B cell (primary cell): ENCODE measurements at regions not wholly inside any gene's neighbourhood (a gene's known extent, or its start where the extent isn't known, plus 50 kb on each side); places are given as distances from the start of the nearest gene placed in this dataset.

Source experiments
- ATAC-seq: fragments of 200-7000 bp; cut with Tn5 transposase; one replicate; pipeline ENCODE4 v1.10.0; 2021; ENCODE audit warnings: low read depth, mild to moderate bottlenecking, moderate number of reproducible peaks, moderate library complexity
- CTCF ChIA-PET: fragments of 350-600 bp; sonication (Branson Sonifier 250); formaldehyde crosslinking; loops from one replicate; lab custom pipeline; 2021; ENCODE audit warnings: antibody characterized with exemption, inconsistent platforms; lab: Charles Lee
- POLR2A ChIA-PET: fragments of 350-600 bp; sonication (Branson Sonifier 250); formaldehyde crosslinking; loops from one replicate; lab custom pipeline; 2021; ENCODE audit warnings: antibody characterized with exemption; lab: Charles Lee
- DNase-seq: peaks from one replicate; pipeline ENCODE4 v3.0.0; 2013
- H2AFZ ChIP-seq: 2 replicates; pipeline ENCODE4 v1.6.1; 2012; ENCODE audit warnings: mild to moderate bottlenecking, low read depth, low read length; ENCODE audit not compliant: insufficient read depth, poor library complexity, severe bottlenecking
- H3K27ac ChIP-seq, 2 donors: 1 replicate in 1 of 2; 2 replicates in 1 of 2; pipeline ENCODE4 v1.5.1; 2012 to 2013; ENCODE audit warnings: low read length in 2 of 2, mild to moderate bottlenecking in 2 of 2, moderate library complexity in 1 of 2
- H3K27me3 ChIP-seq, 4 experiments: fragments of 200-600 bp in 1 of 4; sonication (generic) in 1 of 4; replicated peaks in 1 of 4; 1 replicate in 2 of 4; 2 replicates in 2 of 4; pipeline versions ENCODE4 v1.6.1 to v1.7.0; 2013 to 2016; ENCODE audit warnings: low read length in 3 of 4, mild to moderate bottlenecking in 2 of 4, mixed read lengths in 1 of 4, moderate library complexity in 1 of 4; ENCODE audit not compliant: insufficient read depth in 4 of 4, control insufficient read depth in 3 of 4; ENCODE audit errors: control extremely low read depth in 1 of 4
- H3K36me3 ChIP-seq, 2 experiments: replicated peaks in 1 of 2; 1 replicate in 1 of 2; 2 replicates in 1 of 2; pipeline versions ENCODE4 v1.6.1 to v1.7.1; 2013; ENCODE audit warnings: low read length in 1 of 2; ENCODE audit not compliant: insufficient read depth in 2 of 2, control insufficient read depth in 1 of 2; ENCODE audit errors: control extremely low read depth in 1 of 2, extremely low read depth in 1 of 2
- H3K4me1 ChIP-seq, 2 donors: fragments of 200-600 bp in 1 of 2; sonication (generic) in 1 of 2; 1 replicate in 1 of 2; 2 replicates in 1 of 2; pipeline versions ENCODE4 v1.5.1 to v1.6.1; 2013 to 2017; ENCODE audit warnings: low read length in 2 of 2; ENCODE audit not compliant: control insufficient read depth in 2 of 2, insufficient read depth in 2 of 2
- H3K4me2 ChIP-seq: replicated peaks from 2 replicates; pipeline ENCODE3; 2012; ENCODE audit warnings: mild to moderate bottlenecking, low read depth, low read length; ENCODE audit not compliant: poor library complexity, severe bottlenecking
- H3K4me3 ChIP-seq, 5 experiments: fragments of 200-600 bp in 1 of 5; sonication (generic) in 1 of 5; 1 replicate in 3 of 5; 2 replicates in 2 of 5; pipeline versions ENCODE4 v1.5.1 to v1.7.0; 2011 to 2016; ENCODE audit warnings: low read length in 4 of 5, mild to moderate bottlenecking in 4 of 5, low read depth in 2 of 5, control low read depth in 1 of 5, moderate library complexity in 1 of 5; ENCODE audit not compliant: insufficient read depth in 1 of 5; ENCODE audit errors: control extremely low read depth in 1 of 5, extremely low read depth in 1 of 5
- H3K79me2 ChIP-seq: fragments of 200-600 bp; sonication (generic); one replicate; pipeline ENCODE4 v1.6.0; 2016; ENCODE audit warnings: low read length; ENCODE audit not compliant: control insufficient read depth, insufficient read depth
- H3K9ac ChIP-seq: fragments of 200-600 bp; sonication (generic); 2 replicates; pipeline ENCODE4 v1.6.1; 2017; ENCODE audit warnings: mild to moderate bottlenecking, low read length, moderate library complexity
- H3K9me3 ChIP-seq, 3 donors: one replicate each; pipeline versions ENCODE4 v1.6.1 to v1.7.1; 2013; ENCODE audit warnings: low read length in 2 of 3; ENCODE audit not compliant: control insufficient read depth in 2 of 3, insufficient read depth in 1 of 3; ENCODE audit errors: control extremely low read depth in 1 of 3
- H4K20me1 ChIP-seq: 2 replicates; pipeline ENCODE4 v1.6.0; 2012; ENCODE audit warnings: mild to moderate bottlenecking, low read length; ENCODE audit not compliant: insufficient read depth, control insufficient read depth, poor library complexity, severe bottlenecking
- H3K27ac Mint-ChIP-seq: one replicate; pipeline ENCODE4 v1.8.0; 2021; ENCODE audit warnings: mixed read lengths
- H3K27me3 Mint-ChIP-seq: one replicate; pipeline ENCODE4 v1.8.0; 2021; ENCODE audit warnings: mixed read lengths
- H3K4me1 Mint-ChIP-seq: one replicate; pipeline ENCODE4 v1.8.0; 2021; ENCODE audit warnings: mixed read lengths
- H3K4me3 Mint-ChIP-seq: one replicate; pipeline ENCODE4 v1.8.0; 2021; ENCODE audit warnings: mixed read lengths
- H3K9me3 Mint-ChIP-seq: one replicate; pipeline ENCODE4 v1.8.0; 2022; ENCODE audit warnings: mixed read lengths; ENCODE audit not compliant: insufficient read depth
- CTCF ChIP-seq: fragments of 200-600 bp; IDR thresholded peaks from one replicate; pipeline ENCODE4 v1.8.0; 2022; ENCODE audit warnings: antibody characterized with exemption, mild to moderate bottlenecking
- EZH2 ChIP-seq: IDR thresholded peaks from 2 replicates; pipeline ENCODE4 v1.6.1; 2012; ENCODE audit warnings: borderline replicate concordance, low read depth, mild to moderate bottlenecking, moderate library complexity, low read length; ENCODE audit not compliant: insufficient read depth, poor library complexity, severe bottlenecking
- WGBS: methylation state at CpG from one replicate; pipeline ENCODE4 v1.1.5; 2013; ENCODE audit warnings: missing lambda C conversion rate; ENCODE audit not compliant: insufficient coverage; 5-methylcytosine and 5-hydroxymethylcytosine counted together
- intact Hi-C: fragments of 100-400 bp; cut with micrococcal nuclease; formaldehyde crosslinking; loops from one replicate; pipeline ENCODE4 v1.10.0; 2022

- no CpG with 5 or more reads among the region's 4 CpGs for WGBS
- H3K9me3 Mint-ChIP-seq: no peaks in the 10 kb centered on the region
- intact Hi-C loops: no loop called here
- Histone ChIP-seq H3K4me1 (no peaks in the 10 kb centered on the region), H3K4me3 (no peak overlapping the region), H3K27me3 (no peaks in the 10 kb centered on the region), H3K36me3 (no peaks in the 10 kb centered on the region), H3K9ac (no peak overlapping the region), H4K20me1 (no peaks in the 10 kb centered on the region), H2AFZ (no peak overlapping the region), H3K4me2 (no peak overlapping the region), H3K9me3 (no peaks in the 10 kb centered on the region), H3K27ac (no peak overlapping the region), H3K79me2 (no peaks in the 10 kb centered on the region)
- H3K27me3 Mint-ChIP-seq: no peaks in the 10 kb centered on the region
- ATAC-seq (no peak), DNase-seq (no peak)
- POLR2A ChIA-PET: no interaction called here
- H3K27ac Mint-ChIP-seq: no peak overlapping the region
- CTCF ChIA-PET: no interaction called here
- no peaks in the 10 kb centered on the region for H3K4me1 Mint-ChIP-seq
- no peak overlapping the region for H3K4me3 Mint-ChIP-seq
- TF ChIP-seq EZH2 (no peak), CTCF (no peak)
Measured at GRCh38 chr12:28865776-28866175, 283.3 kb upstream of the FAR2 start.

DNA sequence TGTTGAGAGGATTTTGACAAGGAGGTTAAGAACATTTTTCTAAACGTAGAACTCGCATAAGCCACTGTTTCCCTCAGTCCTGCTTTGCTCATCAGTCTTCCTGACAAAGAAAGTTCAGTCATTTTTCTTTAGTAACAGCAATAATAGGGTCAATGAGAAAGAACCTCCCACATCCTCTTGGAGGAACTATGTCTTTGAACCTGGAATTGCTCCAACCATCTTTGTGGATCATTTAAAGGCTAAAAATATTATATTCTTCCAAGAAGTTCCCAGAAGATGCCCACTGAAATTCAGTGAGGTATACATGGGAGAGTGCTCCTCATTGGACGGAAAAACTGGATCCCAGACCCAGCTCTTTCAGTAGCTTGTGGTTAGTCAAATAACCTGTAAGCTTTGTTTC is 282.8 kb upstream of the FAR2 start:
- no peak overlapping the region for H3K4me3 Mint-ChIP-seq
- H3K27me3 Mint-ChIP-seq: no peaks in the 10 kb centered on the region
- no peak overlapping the region for H3K4me2 ChIP-seq
- H3K4me1 Mint-ChIP-seq: no peaks in the 10 kb centered on the region
- 91% methylated on average over 1 of the region's 3 CpGs for WGBS
- no peaks in the 10 kb centered on the region for H3K4me1 ChIP-seq
- no peak for DNase-seq
- CTCF ChIA-PET: no interaction called here
- H3K27me3 ChIP-seq: no peaks in the 10 kb centered on the region
- intact Hi-C loops: no loop called here
- no peaks in the 10 kb centered on the region for H3K9me3 Mint-ChIP-seq
- TF ChIP-seq EZH2 (no peak), CTCF (no peak)
- no peak overlapping the region for H3K4me3 ChIP-seq
- no peak overlapping the region for H2AFZ ChIP-seq
- POLR2A ChIA-PET: no interaction called here
- H3K27ac ChIP-seq: no peak overlapping the region
- no peaks in the 10 kb centered on the region for H3K36me3 ChIP-seq
- H3K9ac ChIP-seq: no peak overlapping the region
- H3K79me2 ChIP-seq: no peaks in the 10 kb centered on the region
- H4K20me1 ChIP-seq: no peaks in the 10 kb centered on the region
- H3K9me3 ChIP-seq: no peaks in the 10 kb centered on the region
- no peak overlapping the region for H3K27ac Mint-ChIP-seq
- ATAC-seq: no peak
